ENCODE measurements at regions not wholly inside any gene's neighbourhood (a gene's known extent, or its start where the extent isn't known, plus 50 kb on each side); places are given as distances from the start of the nearest gene placed in this dataset.

GRCh38 chr2:208642125-208642779 is 235.7 kb downstream of the PTH2R start (continued):
- TF ChIP-seq EZH2 (IDR thresholded peaks at IDR 0.05; ENCODE audit: low read depth, low read length, severe bottlenecking) (no peak), CHD1 (IDR thresholded peaks at IDR 0.05; ENCODE audit: low read depth, low read length) (no peak), ATF3 (IDR thresholded peaks at IDR 0.05; ENCODE audit: insufficient read depth, low read depth, low read length) (no peak), CTBP2 (IDR thresholded peaks at IDR 0.05; ENCODE audit: borderline replicate concordance, insufficient read depth, insufficient read length, low read length) (no peak), ZNF274 (IDR thresholded peaks at IDR 0.05; ENCODE audit: borderline replicate concordance, extremely low read depth, low read length) (no peak), CHD2 (IDR thresholded peaks at IDR 0.05; ENCODE audit: low read length) (no peak), SAP30 (IDR thresholded peaks at IDR 0.05; ENCODE audit: insufficient read depth, insufficient replicate concordance, low read length) (no peak), CTCF (IDR thresholded peaks at IDR 0.05; ENCODE audit: control extremely low read depth in 1 of 3, insufficient read depth in 1 of 3, low read depth in 1 of 3, low read length in 3 of 3) (no peak), SIX5 (IDR thresholded peaks at IDR 0.05; ENCODE audit: low read depth, low read length) (no peak)
